HL-60 (cell line): ENCODE measurements at regions not wholly inside any gene's neighbourhood (a gene's known extent, or its start where the extent isn't known, plus 50 kb on each side); places are given as distances from the start of the nearest gene placed in this dataset.

Experiments used
- CTCF ChIP-seq: IDR thresholded peaks from one replicate; pipeline ENCODE4 v1.5.1; 2011; ENCODE audit warnings: low read length, control low read depth, inconsistent platforms; ENCODE audit not compliant: insufficient read depth
- GABPA ChIP-seq: IDR thresholded peaks from 2 replicates; pipeline ENCODE4 v1.6.1; 2012; ENCODE audit warnings: low read depth
- POLR2AphosphoS5 ChIP-seq: IDR thresholded peaks from 2 replicates; pipeline ENCODE4 v1.6.1; 2012; ENCODE audit warnings: low read depth
- TF ChIP-seq, protein P1 (sequence below): IDR thresholded peaks from 2 replicates; pipeline ENCODE4 v1.6.1; 2012; ENCODE audit warnings: low read depth; ENCODE audit not compliant: insufficient replicate concordance

- TF ChIP-seq CTCF (no peak), GABPA (no peak), POLR2AphosphoS5 (no peak)
- TF ChIP-seq, protein P1, sequence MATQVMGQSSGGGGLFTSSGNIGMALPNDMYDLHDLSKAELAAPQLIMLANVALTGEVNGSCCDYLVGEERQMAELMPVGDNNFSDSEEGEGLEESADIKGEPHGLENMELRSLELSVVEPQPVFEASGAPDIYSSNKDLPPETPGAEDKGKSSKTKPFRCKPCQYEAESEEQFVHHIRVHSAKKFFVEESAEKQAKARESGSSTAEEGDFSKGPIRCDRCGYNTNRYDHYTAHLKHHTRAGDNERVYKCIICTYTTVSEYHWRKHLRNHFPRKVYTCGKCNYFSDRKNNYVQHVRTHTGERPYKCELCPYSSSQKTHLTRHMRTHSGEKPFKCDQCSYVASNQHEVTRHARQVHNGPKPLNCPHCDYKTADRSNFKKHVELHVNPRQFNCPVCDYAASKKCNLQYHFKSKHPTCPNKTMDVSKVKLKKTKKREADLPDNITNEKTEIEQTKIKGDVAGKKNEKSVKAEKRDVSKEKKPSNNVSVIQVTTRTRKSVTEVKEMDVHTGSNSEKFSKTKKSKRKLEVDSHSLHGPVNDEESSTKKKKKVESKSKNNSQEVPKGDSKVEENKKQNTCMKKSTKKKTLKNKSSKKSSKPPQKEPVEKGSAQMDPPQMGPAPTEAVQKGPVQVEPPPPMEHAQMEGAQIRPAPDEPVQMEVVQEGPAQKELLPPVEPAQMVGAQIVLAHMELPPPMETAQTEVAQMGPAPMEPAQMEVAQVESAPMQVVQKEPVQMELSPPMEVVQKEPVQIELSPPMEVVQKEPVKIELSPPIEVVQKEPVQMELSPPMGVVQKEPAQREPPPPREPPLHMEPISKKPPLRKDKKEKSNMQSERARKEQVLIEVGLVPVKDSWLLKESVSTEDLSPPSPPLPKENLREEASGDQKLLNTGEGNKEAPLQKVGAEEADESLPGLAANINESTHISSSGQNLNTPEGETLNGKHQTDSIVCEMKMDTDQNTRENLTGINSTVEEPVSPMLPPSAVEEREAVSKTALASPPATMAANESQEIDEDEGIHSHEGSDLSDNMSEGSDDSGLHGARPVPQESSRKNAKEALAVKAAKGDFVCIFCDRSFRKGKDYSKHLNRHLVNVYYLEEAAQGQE: no peak
Observed at GRCh38 chr3:161672478-161672877, 175.9 kb downstream of the OTOL1 start.
